Kidney (tissue), 13 donors: ENCODE measurements at regions not wholly inside any gene's neighbourhood (a gene's known extent, or its start where the extent isn't known, plus 50 kb on each side); places are given as distances from the start of the nearest gene placed in this dataset.

Experiments used
- DNase-seq, 5 donors: peaks; one replicate each; pipeline ENCODE4 v3.0.0-alpha.2; 2013 to 2020
- FAIRE-seq: peaks from 2 replicates; lab custom pipeline; 2012; peaks lifted over from hg19 to GRCh38; lab: Jason Lieb, UNC
- H3K27ac ChIP-seq, 2 donors: one replicate each; pipeline ENCODE4 v1.7.0; 2013; ENCODE audit warnings: low read depth in 2 of 2, low read length in 2 of 2, inconsistent platforms in 1 of 2
- H3K27me3 ChIP-seq: one replicate; pipeline ENCODE4 v1.7.1; 2013; ENCODE audit warnings: low read length, inconsistent platforms; ENCODE audit not compliant: control insufficient read depth, insufficient read depth
- H3K36me3 ChIP-seq, 3 donors: one replicate each; pipeline versions ENCODE4 v1.7.0 to v1.7.1; 2013; ENCODE audit warnings: low read length in 3 of 3, control low read depth in 1 of 3, inconsistent platforms in 1 of 3; ENCODE audit not compliant: insufficient read depth in 3 of 3, control insufficient read depth in 2 of 3
- H3K4me1 ChIP-seq, 3 donors: one replicate each; pipeline versions ENCODE4 v1.7.0 to v1.7.1; 2013; ENCODE audit warnings: low read length in 3 of 3, inconsistent platforms in 1 of 3, low read depth in 1 of 3; ENCODE audit not compliant: control insufficient read depth in 2 of 3, insufficient read depth in 2 of 3
- H3K4me3 ChIP-seq, 3 donors: one replicate each; pipeline versions ENCODE4 v1.7.0 to v1.8.1; 2013; ENCODE audit warnings: low read length in 3 of 3, control low read depth in 1 of 3, inconsistent platforms in 1 of 3
- H3K9ac ChIP-seq, 3 donors: one replicate each; pipeline versions ENCODE4 v1.7.0 to v1.7.1; 2013; ENCODE audit warnings: low read length in 3 of 3, control low read depth in 1 of 3, inconsistent platforms in 1 of 3
- H3K9me3 ChIP-seq, 3 donors: one replicate each; pipeline versions ENCODE4 v1.7.0 to v1.7.1; 2013; ENCODE audit warnings: low read length in 3 of 3, control low read depth in 1 of 3, inconsistent platforms in 1 of 3; ENCODE audit not compliant: control insufficient read depth in 2 of 3, insufficient read depth in 1 of 3
- intact Hi-C: fragments of 100-400 bp; cut with DNase I; formaldehyde crosslinking; loops from one replicate; pipeline ENCODE4 v1.11.1; 2022
- TF ChIP-seq, protein P1 (sequence below): IDR thresholded peaks from 3 replicates; pipeline ENCODE4 v1.5.1; 2012; ENCODE audit warnings: mild to moderate bottlenecking, moderate library complexity, borderline replicate concordance; ENCODE audit not compliant: insufficient read depth; ENCODE audit errors: extremely low read depth
- donor health status: control.
- donor health status: control.
- donor health status: control.
- donor health status: control.
- donor health status: control.
- donor health status: DM: yes; HTN: yes; CAD: no.
- donor health status: Normal renal cell carcinoma (clear cell type).

GRCh38 chr6:14426281-14426680 is 308.7 kb downstream of the CD83 start:
- intact Hi-C loops: no loop called here
- Histone ChIP-seq H3K4me1 (no peaks in the 10 kb centered on the region), H3K9ac (no peak overlapping the region), H3K27me3 (no peaks in the 10 kb centered on the region), H3K36me3 (no peaks in the 10 kb centered on the region), H3K4me3 (no peak overlapping the region), H3K27ac (no peak overlapping the region), H3K9me3 (no peaks in the 10 kb centered on the region)
- DNase-seq (no peak), FAIRE-seq (no peak)
- TF ChIP-seq, protein P1, sequence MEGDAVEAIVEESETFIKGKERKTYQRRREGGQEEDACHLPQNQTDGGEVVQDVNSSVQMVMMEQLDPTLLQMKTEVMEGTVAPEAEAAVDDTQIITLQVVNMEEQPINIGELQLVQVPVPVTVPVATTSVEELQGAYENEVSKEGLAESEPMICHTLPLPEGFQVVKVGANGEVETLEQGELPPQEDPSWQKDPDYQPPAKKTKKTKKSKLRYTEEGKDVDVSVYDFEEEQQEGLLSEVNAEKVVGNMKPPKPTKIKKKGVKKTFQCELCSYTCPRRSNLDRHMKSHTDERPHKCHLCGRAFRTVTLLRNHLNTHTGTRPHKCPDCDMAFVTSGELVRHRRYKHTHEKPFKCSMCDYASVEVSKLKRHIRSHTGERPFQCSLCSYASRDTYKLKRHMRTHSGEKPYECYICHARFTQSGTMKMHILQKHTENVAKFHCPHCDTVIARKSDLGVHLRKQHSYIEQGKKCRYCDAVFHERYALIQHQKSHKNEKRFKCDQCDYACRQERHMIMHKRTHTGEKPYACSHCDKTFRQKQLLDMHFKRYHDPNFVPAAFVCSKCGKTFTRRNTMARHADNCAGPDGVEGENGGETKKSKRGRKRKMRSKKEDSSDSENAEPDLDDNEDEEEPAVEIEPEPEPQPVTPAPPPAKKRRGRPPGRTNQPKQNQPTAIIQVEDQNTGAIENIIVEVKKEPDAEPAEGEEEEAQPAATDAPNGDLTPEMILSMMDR: no peak

DNA sequence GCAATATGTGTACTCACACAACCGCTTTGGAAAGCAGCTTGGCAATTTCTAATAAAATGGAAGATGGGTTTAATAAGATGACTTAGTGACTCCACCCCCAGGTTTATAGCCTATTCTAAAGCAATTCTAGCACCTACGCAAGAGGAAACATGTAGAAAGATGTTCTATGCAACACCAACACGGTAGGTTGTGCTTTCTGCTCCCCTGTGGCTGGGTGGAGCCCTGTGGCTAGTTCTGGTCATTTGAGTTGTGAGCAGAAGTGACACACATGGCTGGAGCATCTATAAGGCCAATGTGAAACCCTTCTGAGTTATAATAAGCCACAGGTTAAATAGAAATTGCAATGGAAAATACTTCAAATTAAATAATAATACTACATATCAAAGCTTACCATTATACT is 310.7 kb downstream of the CD83 start:
- Histone ChIP-seq H3K9ac (no peak overlapping the region), H3K4me1 (no peaks in the 10 kb centered on the region), H3K36me3 (no peaks in the 10 kb centered on the region), H3K9me3 (no peaks in the 10 kb centered on the region), H3K27ac (no peak overlapping the region), H3K4me3 (no peak overlapping the region), H3K27me3 (no peaks in the 10 kb centered on the region)
- TF ChIP-seq, protein P1: no peak
- DNase-seq (no peak), FAIRE-seq (no peak)
- intact Hi-C loops: no loop called here

DNA sequence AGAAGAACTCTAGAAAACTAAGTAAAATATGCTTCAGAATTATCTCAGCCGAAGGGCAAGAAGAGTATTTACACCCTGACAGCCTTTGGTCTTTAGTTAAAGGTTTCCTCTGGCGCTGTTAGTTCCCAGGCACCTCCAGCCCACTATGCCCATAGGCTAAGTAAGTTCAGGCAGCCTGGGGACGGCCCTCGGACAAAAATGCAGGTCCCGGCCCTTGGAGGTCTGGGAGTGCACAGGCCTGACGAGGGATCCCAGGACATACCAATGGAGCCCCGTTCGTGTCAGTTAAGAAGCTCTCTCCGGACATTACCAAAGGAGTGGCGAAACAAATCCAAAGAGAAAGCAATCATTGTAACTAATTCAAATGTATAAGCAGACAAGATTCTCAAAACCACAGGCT is 311.8 kb downstream of the CD83 start:
- Histone ChIP-seq H3K9me3 (no peaks in the 10 kb centered on the region), H3K27me3 (no peaks in the 10 kb centered on the region), H3K27ac (no peak overlapping the region), H3K36me3 (no peaks in the 10 kb centered on the region), H3K4me1 (no peaks in the 10 kb centered on the region), H3K9ac (no peak overlapping the region), H3K4me3 (no peak overlapping the region)
- TF ChIP-seq, protein P1: no peak
- DNase-seq (no peak), FAIRE-seq (no peak)
- intact Hi-C loops: no loop called here

- H3K4me1 ChIP-seq: no peaks in the 10 kb centered on the region
- DNase-seq: no peak
- H3K36me3 ChIP-seq: no peaks in the 10 kb centered on the region
- H3K9me3 ChIP-seq: no peaks in the 10 kb centered on the region
- H3K9ac ChIP-seq: no peak overlapping the region
- no peak overlapping the region for H3K27ac ChIP-seq
- H3K27me3 ChIP-seq: no peaks in the 10 kb centered on the region
- TF ChIP-seq, protein P1: no peak
- intact Hi-C loops: no loop called here
- H3K4me3 ChIP-seq: no peak overlapping the region
- no peak for FAIRE-seq
These were observed 312.6 kb downstream of the CD83 start for GRCh38 chr6:14430218-14430617.
